Esophagus squamous epithelium (tissue), 4 donors: ENCODE measurements at regions not wholly inside any gene's neighbourhood (a gene's known extent, or its start where the extent isn't known, plus 50 kb on each side); places are given as distances from the start of the nearest gene placed in this dataset.

Experiments used
- CTCF ChIP-seq, 6 experiments: fragments of 450-650 bp in 4 of 6; fragments of 200-600 bp in 2 of 6; sonication (generic) in 2 of 6; IDR thresholded peaks; one replicate each; pipeline ENCODE4 v1.5.1; 2016 to 2019; ENCODE audit warnings: antibody characterized with exemption in 6 of 6, mild to moderate bottlenecking in 4 of 6, moderate library complexity in 4 of 6
- POLR2A ChIP-seq, 4 donors: fragments of 450-650 bp; IDR thresholded peaks; one replicate each; pipeline ENCODE4 v1.6.1; 2017; ENCODE audit warnings: antibody characterized with exemption in 4 of 4, mild to moderate bottlenecking in 4 of 4, moderate library complexity in 3 of 4

GRCh38 chr16:85539084-85539483 is 74.0 kb upstream of the GSE1 start:
- TF ChIP-seq CTCF (IDR thresholded peaks at IDR 0.05) (no peak), POLR2A (IDR thresholded peaks at IDR 0.05) (no peak)
